ENCODE measurements at regions not wholly inside any gene's neighbourhood (a gene's known extent, or its start where the extent isn't known, plus 50 kb on each side); places are given as distances from the start of the nearest gene placed in this dataset.

DNA sequence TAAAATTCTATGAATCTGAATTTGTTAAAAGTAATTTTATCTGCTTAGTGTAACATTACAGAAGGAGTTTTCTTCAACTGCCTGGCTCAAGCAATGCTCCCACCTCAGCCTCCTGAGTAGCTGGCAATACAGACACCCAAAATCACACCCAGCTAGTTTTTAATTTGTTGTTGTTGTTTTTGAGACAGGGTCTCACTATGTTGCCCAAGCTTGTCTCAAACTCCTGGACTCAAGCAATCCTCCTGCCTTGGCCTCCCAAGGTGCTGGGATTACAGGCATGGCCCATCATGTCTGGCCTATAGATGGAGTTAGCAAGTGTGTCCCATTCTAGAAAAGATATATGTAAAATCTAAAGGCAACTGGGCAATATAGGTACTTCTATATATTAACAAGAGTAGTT is 1580.4 kb upstream of the PRR20A start:
- H3K27me3 ChIP-seq (ENCODE audit: insufficient read depth, low read length), result no peaks in the 10 kb centered on the region
- H4K91ac ChIP-seq (ENCODE audit: low read depth, low read length), result no peak overlapping the region
- DNase-seq, result no peak
- no peaks in the 10 kb centered on the region for H3K9me3 ChIP-seq (ENCODE audit: insufficient read depth, low read depth, low read length)
- no peak overlapping the region for H4K12ac ChIP-seq (ENCODE audit: low read depth, low read length)
- no peak overlapping the region for H2BK12ac ChIP-seq (ENCODE audit: low read length)
- H2BK120ac ChIP-seq (ENCODE audit: insufficient read depth, low read length, poor library complexity), result no peak overlapping the region
- H4K8ac ChIP-seq (ENCODE audit: low read depth, low read length), result no peak overlapping the region
- no peaks in the 10 kb centered on the region for H3K4me1 ChIP-seq (ENCODE audit: control insufficient read depth in 1 of 2, insufficient read depth in 2 of 2, low read length in 2 of 2)
- H3K14ac ChIP-seq (ENCODE audit: low read length), result no peak overlapping the region
- H3K9ac ChIP-seq (ENCODE audit: low read length), result no peak overlapping the region
- H3K79me2 ChIP-seq (ENCODE audit: control insufficient read depth, insufficient read depth, low read length, poor library complexity), result no peaks in the 10 kb centered on the region
- H3K79me1 ChIP-seq (ENCODE audit: low read length), result no peaks in the 10 kb centered on the region
- H3K36me3 ChIP-seq (ENCODE audit: control insufficient read depth in 1 of 2, insufficient read depth in 2 of 2, low read length in 2 of 2), result no peaks in the 10 kb centered on the region
- no peak overlapping the region for H2AK5ac ChIP-seq (ENCODE audit: low read length)
- H3K27ac ChIP-seq (ENCODE audit: low read depth, low read length), result no peak overlapping the region
- H3K4me3 ChIP-seq (ENCODE audit: low read depth, low read length), result no peak overlapping the region
- no peak overlapping the region for H2BK5ac ChIP-seq (ENCODE audit: low read depth, low read length, poor library complexity)
- H3K23ac ChIP-seq (ENCODE audit: low read length), result no peak overlapping the region
- no peak overlapping the region for H2AFZ ChIP-seq (ENCODE audit: insufficient read depth, low read length, poor library complexity)
- H3K4me2 ChIP-seq (ENCODE audit: low read length), result no peak overlapping the region
- no peak overlapping the region for H3K18ac ChIP-seq (ENCODE audit: low read length)
- H3K4ac ChIP-seq (ENCODE audit: low read depth, low read length), result no peak overlapping the region

GRCh38 chr13:55563267-55563666 is 1577.5 kb upstream of the PRR20A start:
- Histone ChIP-seq H4K12ac (ENCODE audit: low read depth, low read length) (no peak overlapping the region), H3K9me3 (ENCODE audit: insufficient read depth, low read depth, low read length) (no peaks in the 10 kb centered on the region), H2AK5ac (ENCODE audit: low read length) (no peak overlapping the region), H3K36me3 (ENCODE audit: control insufficient read depth in 1 of 2, insufficient read depth in 2 of 2, low read length in 2 of 2) (no peaks in the 10 kb centered on the region), H2BK5ac (ENCODE audit: low read depth, low read length, poor library complexity) (no peak overlapping the region), H3K14ac (ENCODE audit: low read length) (no peak overlapping the region), H4K8ac (ENCODE audit: low read depth, low read length) (no peak overlapping the region), H3K27ac (ENCODE audit: low read depth, low read length) (no peak overlapping the region), H3K4ac (ENCODE audit: low read depth, low read length) (no peak overlapping the region), H3K27me3 (ENCODE audit: insufficient read depth, low read length) (no peaks in the 10 kb centered on the region), H4K91ac (ENCODE audit: low read depth, low read length) (no peak overlapping the region), H2BK12ac (ENCODE audit: low read length) (no peak overlapping the region), H2BK120ac (ENCODE audit: insufficient read depth, low read length, poor library complexity) (no peak overlapping the region), H3K4me1 (ENCODE audit: control insufficient read depth in 1 of 2, insufficient read depth in 2 of 2, low read length in 2 of 2) (no peaks in the 10 kb centered on the region), H3K18ac (ENCODE audit: low read length) (no peak overlapping the region), H2AFZ (ENCODE audit: insufficient read depth, low read length, poor library complexity) (no peak overlapping the region), H3K23ac (ENCODE audit: low read length) (no peak overlapping the region), H3K4me2 (ENCODE audit: low read length) (no peak overlapping the region), H3K79me2 (ENCODE audit: control insufficient read depth, insufficient read depth, low read length, poor library complexity) (no peaks in the 10 kb centered on the region), H3K9ac (ENCODE audit: low read length) (no peak overlapping the region), H3K4me3 (ENCODE audit: low read depth, low read length) (no peak overlapping the region), H3K79me1 (ENCODE audit: low read length) (no peaks in the 10 kb centered on the region)
- no peak for DNase-seq
- WGBS (ENCODE audit: extremely low coverage, insufficient coverage, insufficient read length), result no CpG with 5 or more reads among the region's 2 CpGs

GRCh38 chr13:55566334-55566733 is 1574.4 kb upstream of the PRR20A start:
- H2BK12ac ChIP-seq (ENCODE audit: low read length), result no peak overlapping the region
- no CpG with 5 or more reads among the region's 2 CpGs for WGBS (ENCODE audit: extremely low coverage, insufficient coverage, insufficient read length)
- H3K4me3 ChIP-seq (ENCODE audit: low read depth, low read length), result no peak overlapping the region
- H2BK120ac ChIP-seq (ENCODE audit: insufficient read depth, low read length, poor library complexity), result no peak overlapping the region
- no peaks in the 10 kb centered on the region for H3K79me1 ChIP-seq (ENCODE audit: low read length)
- no peak overlapping the region for H3K9ac ChIP-seq (ENCODE audit: low read length)
- no peaks in the 10 kb centered on the region for H3K9me3 ChIP-seq (ENCODE audit: insufficient read depth, low read depth, low read length)
- H3K23ac ChIP-seq (ENCODE audit: low read length), result no peak overlapping the region
- no peaks in the 10 kb centered on the region for H3K27me3 ChIP-seq (ENCODE audit: insufficient read depth, low read length)
- no peak overlapping the region for H2AFZ ChIP-seq (ENCODE audit: insufficient read depth, low read length, poor library complexity)
- DNase-seq, result no peak
- no peak overlapping the region for H3K27ac ChIP-seq (ENCODE audit: low read depth, low read length)
- H2BK5ac ChIP-seq (ENCODE audit: low read depth, low read length, poor library complexity), result no peak overlapping the region
- H3K18ac ChIP-seq (ENCODE audit: low read length), result no peak overlapping the region
- H3K14ac ChIP-seq (ENCODE audit: low read length), result no peak overlapping the region
- no peaks in the 10 kb centered on the region for H3K79me2 ChIP-seq (ENCODE audit: control insufficient read depth, insufficient read depth, low read length, poor library complexity)
- no peak overlapping the region for H3K4ac ChIP-seq (ENCODE audit: low read depth, low read length)
- H2AK5ac ChIP-seq (ENCODE audit: low read length), result no peak overlapping the region
- H3K4me1 ChIP-seq (ENCODE audit: control insufficient read depth in 1 of 2, insufficient read depth in 2 of 2, low read length in 2 of 2), result no peaks in the 10 kb centered on the region
- no peak overlapping the region for H4K8ac ChIP-seq (ENCODE audit: low read depth, low read length)
- no peak overlapping the region for H4K12ac ChIP-seq (ENCODE audit: low read depth, low read length)
- H3K4me2 ChIP-seq (ENCODE audit: low read length), result no peak overlapping the region
- H3K36me3 ChIP-seq (ENCODE audit: control insufficient read depth in 1 of 2, insufficient read depth in 2 of 2, low read length in 2 of 2), result no peaks in the 10 kb centered on the region
- no peak overlapping the region for H4K91ac ChIP-seq (ENCODE audit: low read depth, low read length)

DNA sequence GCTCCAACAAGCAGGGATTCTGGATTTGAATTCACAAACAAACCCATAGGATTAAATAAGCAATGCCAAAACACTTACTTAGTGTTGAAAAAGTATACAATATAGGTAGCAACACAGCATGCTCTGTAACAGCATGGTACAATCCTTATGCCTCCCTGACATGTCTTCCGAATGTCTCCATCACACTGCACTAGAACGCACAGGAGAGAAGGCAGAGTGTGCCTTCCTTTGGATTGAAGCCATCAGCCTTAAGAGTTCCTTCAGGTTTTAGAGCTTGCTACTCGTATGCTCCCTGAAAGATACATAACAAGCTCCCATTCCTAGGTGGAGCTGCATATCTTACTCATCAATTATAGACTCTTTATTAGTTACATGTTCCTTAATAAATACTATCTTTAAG is 1573.9 kb upstream of the PRR20A start:
- no peaks in the 10 kb centered on the region for H3K27me3 ChIP-seq (ENCODE audit: insufficient read depth, low read length)
- no peak overlapping the region for H3K9ac ChIP-seq (ENCODE audit: low read length)
- no peak overlapping the region for H3K27ac ChIP-seq (ENCODE audit: low read depth, low read length)
- H3K36me3 ChIP-seq (ENCODE audit: control insufficient read depth in 1 of 2, insufficient read depth in 2 of 2, low read length in 2 of 2), result no peaks in the 10 kb centered on the region
- no peaks in the 10 kb centered on the region for H3K79me1 ChIP-seq (ENCODE audit: low read length)
- H3K18ac ChIP-seq (ENCODE audit: low read length), result no peak overlapping the region
- no peak overlapping the region for H2BK12ac ChIP-seq (ENCODE audit: low read length)
- no peak overlapping the region for H2AK5ac ChIP-seq (ENCODE audit: low read length)
- WGBS (ENCODE audit: extremely low coverage, insufficient coverage, insufficient read length), result no CpG with 5 or more reads among the region's 3 CpGs
- H4K12ac ChIP-seq (ENCODE audit: low read depth, low read length), result no peak overlapping the region
- H2AFZ ChIP-seq (ENCODE audit: insufficient read depth, low read length, poor library complexity), result no peak overlapping the region
- H3K4me3 ChIP-seq (ENCODE audit: low read depth, low read length), result no peak overlapping the region
- no peaks in the 10 kb centered on the region for H3K4me1 ChIP-seq (ENCODE audit: control insufficient read depth in 1 of 2, insufficient read depth in 2 of 2, low read length in 2 of 2)
- no peaks in the 10 kb centered on the region for H3K79me2 ChIP-seq (ENCODE audit: control insufficient read depth, insufficient read depth, low read length, poor library complexity)
- H3K23ac ChIP-seq (ENCODE audit: low read length), result no peak overlapping the region
- no peak overlapping the region for H4K8ac ChIP-seq (ENCODE audit: low read depth, low read length)
- H4K91ac ChIP-seq (ENCODE audit: low read depth, low read length), result no peak overlapping the region
- no peak overlapping the region for H2BK120ac ChIP-seq (ENCODE audit: insufficient read depth, low read length, poor library complexity)
- H3K4ac ChIP-seq (ENCODE audit: low read depth, low read length), result no peak overlapping the region
- H2BK5ac ChIP-seq (ENCODE audit: low read depth, low read length, poor library complexity), result no peak overlapping the region
- DNase-seq, result no peak
- no peak overlapping the region for H3K14ac ChIP-seq (ENCODE audit: low read length)
- H3K4me2 ChIP-seq (ENCODE audit: low read length), result no peak overlapping the region
- no peaks in the 10 kb centered on the region for H3K9me3 ChIP-seq (ENCODE audit: insufficient read depth, low read depth, low read length)
